Stimulated activated CD8-positive, alpha-beta memory T cell treated with anti-CD3 and anti-CD28 coated beads, Interleukin-2, amount 100 ng/mL, for 48 hours (primary cell): ENCODE measurements at regions not wholly inside any gene's neighbourhood (a gene's known extent, or its start where the extent isn't known, plus 50 kb on each side); places are given as distances from the start of the nearest gene placed in this dataset.

ENCODE experiments used
- DNase-seq, 2 donors: peaks; one replicate each; pipeline ENCODE4 v3.0.0-alpha.2; 2020; ENCODE audit warnings: low read depth in 2 of 2

GRCh38 chr4:111789901-111790640 lies 355.2 kb upstream of the FAM241A start:
- no peak for DNase-seq

- no peak for DNase-seq
These were observed 352.6 kb upstream of the FAM241A start for GRCh38 chr4:111792632-111793031.

GRCh38 chr4:111793433-111794091 lies 351.7 kb upstream of the FAM241A start:
- DNase-seq: no peak

- no peak for DNase-seq
These were observed 347.6 kb upstream of the FAM241A start for GRCh38 chr4:111797455-111798163.

GRCh38 chr4:111798840-111799239 lies 346.4 kb upstream of the FAM241A start:
- DNase-seq: no peak

- DNase-seq: no peak
These were observed 344.7 kb upstream of the FAM241A start for GRCh38 chr4:111800551-111800950.

- no peak for DNase-seq
These were observed 343.1 kb upstream of the FAM241A start for GRCh38 chr4:111802191-111802590.

- no peak for DNase-seq
These were observed 338.9 kb upstream of the FAM241A start for GRCh38 chr4:111806331-111806730.

- DNase-seq: no peak
These were observed 337.7 kb upstream of the FAM241A start for GRCh38 chr4:111807576-111807975.

- DNase-seq: no peak
These were observed 337.1 kb upstream of the FAM241A start for GRCh38 chr4:111808174-111808573.

- DNase-seq: no peak
These were observed 333.6 kb upstream of the FAM241A start for GRCh38 chr4:111811661-111812060.

GRCh38 chr4:111812114-111812513 lies 333.1 kb upstream of the FAM241A start:
- no peak for DNase-seq

- no peak for DNase-seq
These were observed 332.5 kb upstream of the FAM241A start for GRCh38 chr4:111812760-111813159.

- no peak for DNase-seq
These were observed 331.6 kb upstream of the FAM241A start for GRCh38 chr4:111813555-111814140.

GRCh38 chr4:111814961-111815360 lies 330.3 kb upstream of the FAM241A start:
- DNase-seq: no peak

- no peak for DNase-seq
These were observed 323.9 kb upstream of the FAM241A start for GRCh38 chr4:111821342-111821741.

GRCh38 chr4:111836601-111837000 lies 308.7 kb upstream of the FAM241A start:
- DNase-seq: no peak

GRCh38 chr4:111837761-111838160 lies 307.5 kb upstream of the FAM241A start:
- DNase-seq: no peak

- no peak for DNase-seq
These were observed 306.8 kb upstream of the FAM241A start for GRCh38 chr4:111838406-111838930.

GRCh38 chr4:111839141-111839540 lies 306.1 kb upstream of the FAM241A start:
- no peak for DNase-seq

GRCh38 chr4:111842336-111842735 lies 302.9 kb upstream of the FAM241A start:
- no peak for DNase-seq
